Liver (tissue), 7 donors: ENCODE measurements at regions not wholly inside any gene's neighbourhood (a gene's known extent, or its start where the extent isn't known, plus 50 kb on each side); places are given as distances from the start of the nearest gene placed in this dataset.

Experiments used
- DNase-seq: peaks from one replicate; pipeline ENCODE4 v3.0.0-alpha.2; 2017; ENCODE audit warnings: low spot score
- H3K27ac ChIP-seq, 2 donors: one replicate each; pipeline ENCODE4 v1.7.0; 2013; ENCODE audit warnings: inconsistent platforms in 2 of 2, low read length in 2 of 2, control low read depth in 1 of 2, low read depth in 1 of 2, mild to moderate bottlenecking in 1 of 2
- H3K27me3 ChIP-seq, 4 donors: one replicate each; pipeline versions ENCODE4 v1.6.1 to v1.7.0; 2013; ENCODE audit warnings: low read length in 3 of 4, inconsistent platforms in 1 of 4, mild to moderate bottlenecking in 1 of 4, moderate library complexity in 1 of 4; ENCODE audit not compliant: control insufficient read depth in 4 of 4, insufficient read depth in 4 of 4
- H3K36me3 ChIP-seq, 4 donors: one replicate each; pipeline versions ENCODE4 v1.6.1 to v1.7.0; 2013; ENCODE audit warnings: low read length in 3 of 4, mild to moderate bottlenecking in 3 of 4, low read depth in 1 of 4, moderate library complexity in 1 of 4; ENCODE audit not compliant: control insufficient read depth in 4 of 4, insufficient read depth in 3 of 4
- H3K4me1 ChIP-seq, 4 donors: one replicate each; pipeline versions ENCODE4 v1.6.1 to v1.7.0; 2013; ENCODE audit warnings: low read length in 3 of 4, mild to moderate bottlenecking in 3 of 4, moderate library complexity in 1 of 4; ENCODE audit not compliant: control insufficient read depth in 4 of 4, insufficient read depth in 4 of 4
- H3K4me3 ChIP-seq, 3 donors: one replicate each; pipeline versions ENCODE4 v1.6.1 to v1.7.0; 2013; ENCODE audit warnings: low read length in 3 of 3, control low read depth in 1 of 3, low read depth in 1 of 3, mild to moderate bottlenecking in 1 of 3
- H3K9ac ChIP-seq, 2 donors: one replicate each; pipeline ENCODE4 v1.7.0; 2013; ENCODE audit warnings: low read length in 2 of 2, mild to moderate bottlenecking in 2 of 2, moderate library complexity in 2 of 2, control low read depth in 1 of 2, low read depth in 1 of 2
- H3K9me3 ChIP-seq, 4 donors: one replicate each; pipeline versions ENCODE4 v1.6.1 to v1.7.0; 2013; ENCODE audit warnings: low read length in 3 of 4; ENCODE audit not compliant: control insufficient read depth in 4 of 4
- EGR1 ChIP-seq, 2 donors: IDR thresholded peaks; 2 replicates each; pipeline ENCODE4 v1.6.1; 2016 to 2018; ENCODE audit warnings: antibody characterized with exemption in 2 of 2, low read depth in 2 of 2
- FOXA1 ChIP-seq: IDR thresholded peaks from 2 replicates; pipeline ENCODE4 v1.6.1; 2016; ENCODE audit warnings: antibody characterized with exemption
- FOXA2 ChIP-seq: IDR thresholded peaks from 2 replicates; pipeline ENCODE4 v1.6.1; 2016; ENCODE audit warnings: antibody characterized with exemption
- GABPA ChIP-seq, 2 donors: IDR thresholded peaks in 1 of 2; conservative IDR thresholded peaks in 1 of 2; 2 replicates each; pipeline ENCODE4 v1.6.1; 2016; ENCODE audit warnings: antibody characterized with exemption in 2 of 2, mild to moderate bottlenecking in 1 of 2, moderate library complexity in 1 of 2
- HNF4A ChIP-seq, 2 donors: conservative IDR thresholded peaks; 2 replicates each; pipeline ENCODE4 v1.6.1; 2016; ENCODE audit warnings: antibody characterized with exemption in 2 of 2, mild to moderate bottlenecking in 2 of 2
- HNF4G ChIP-seq: IDR thresholded peaks from 2 replicates; pipeline ENCODE4 v1.6.1; 2016; ENCODE audit warnings: antibody characterized with exemption
- JUND ChIP-seq, 2 donors: IDR thresholded peaks; 2 replicates each; pipeline ENCODE4 v1.6.1; 2016; ENCODE audit warnings: antibody characterized with exemption in 2 of 2
- NR2F2 ChIP-seq: IDR thresholded peaks from 2 replicates; pipeline ENCODE4 v1.6.1; 2016; ENCODE audit warnings: antibody characterized with exemption
- RAD21 ChIP-seq, 2 donors: IDR thresholded peaks; 2 replicates each; pipeline ENCODE4 v1.6.1; 2016; ENCODE audit warnings: antibody characterized with exemption in 2 of 2, mild to moderate bottlenecking in 2 of 2
- RXRA ChIP-seq, 2 donors: IDR thresholded peaks; 2 replicates each; pipeline ENCODE4 v1.6.1; 2017 to 2018; ENCODE audit warnings: antibody characterized with exemption in 2 of 2, mild to moderate bottlenecking in 1 of 2
- SP1 ChIP-seq: IDR thresholded peaks from 2 replicates; pipeline ENCODE4 v1.6.1; 2018; ENCODE audit warnings: antibody characterized with exemption, mild to moderate bottlenecking
- YY1 ChIP-seq: IDR thresholded peaks from 2 replicates; pipeline ENCODE4 v1.6.1; 2016; ENCODE audit warnings: antibody characterized with exemption, mild to moderate bottlenecking
- WGBS: extraction: QIAGEN DNeasy Blood & Tissue Kit; methylation state at CpG from one replicate; pipeline ENCODE4 v1.1.7; 2013; 5-methylcytosine and 5-hydroxymethylcytosine counted together
- TF ChIP-seq, protein P1 (sequence below): IDR thresholded peaks from 2 replicates; pipeline ENCODE4 v1.6.1; 2016; ENCODE audit warnings: antibody characterized with exemption, mild to moderate bottlenecking
- TF ChIP-seq, protein P2 (sequence below): IDR thresholded peaks from 2 replicates; pipeline ENCODE4 v1.6.1; 2016; ENCODE audit warnings: antibody characterized with exemption
- TF ChIP-seq, protein P3 (sequence below): IDR thresholded peaks from 2 replicates; pipeline ENCODE4 v1.6.1; 2016; ENCODE audit warnings: antibody characterized with exemption
- donor health status: healthy.
- donor health status: healthy.
- donor health status: healthy.
- donor health status: healthy.

DNA sequence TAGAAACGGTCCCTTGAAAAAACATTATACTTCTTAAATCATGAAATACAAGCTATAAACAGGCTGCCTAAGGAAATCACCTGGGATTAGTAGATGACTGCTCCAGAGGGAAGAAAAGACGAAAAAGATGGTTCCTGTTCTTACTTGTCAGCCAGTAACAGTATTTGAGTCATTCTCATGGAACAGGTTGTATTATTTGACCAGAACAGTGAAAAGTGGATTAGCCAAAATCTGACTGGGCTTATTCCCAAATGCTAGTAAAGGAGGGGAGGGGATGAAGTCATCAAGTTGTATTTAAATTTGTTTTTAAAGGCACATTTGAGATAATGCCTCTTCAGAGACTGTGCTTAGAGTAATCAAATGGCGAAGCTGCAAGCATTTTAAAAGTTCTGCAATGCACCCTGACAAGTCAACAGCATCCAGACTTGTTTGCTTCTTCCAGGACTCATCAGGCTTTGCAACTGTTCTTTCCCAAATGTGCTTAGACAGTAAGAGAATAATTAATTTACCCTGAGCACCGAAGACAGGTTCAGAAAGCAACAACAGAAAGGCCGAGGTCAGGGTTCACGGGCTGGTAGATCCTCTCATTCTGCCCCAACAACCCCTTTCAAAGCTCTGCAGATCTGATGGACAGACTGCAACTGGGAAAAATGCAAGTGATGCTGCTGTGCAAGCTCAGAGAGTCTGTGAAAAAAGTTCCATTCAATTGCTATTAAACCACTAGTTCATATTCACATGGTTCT lies 800.6 kb downstream of the KCTD16 start:
- TF ChIP-seq, protein P1, sequence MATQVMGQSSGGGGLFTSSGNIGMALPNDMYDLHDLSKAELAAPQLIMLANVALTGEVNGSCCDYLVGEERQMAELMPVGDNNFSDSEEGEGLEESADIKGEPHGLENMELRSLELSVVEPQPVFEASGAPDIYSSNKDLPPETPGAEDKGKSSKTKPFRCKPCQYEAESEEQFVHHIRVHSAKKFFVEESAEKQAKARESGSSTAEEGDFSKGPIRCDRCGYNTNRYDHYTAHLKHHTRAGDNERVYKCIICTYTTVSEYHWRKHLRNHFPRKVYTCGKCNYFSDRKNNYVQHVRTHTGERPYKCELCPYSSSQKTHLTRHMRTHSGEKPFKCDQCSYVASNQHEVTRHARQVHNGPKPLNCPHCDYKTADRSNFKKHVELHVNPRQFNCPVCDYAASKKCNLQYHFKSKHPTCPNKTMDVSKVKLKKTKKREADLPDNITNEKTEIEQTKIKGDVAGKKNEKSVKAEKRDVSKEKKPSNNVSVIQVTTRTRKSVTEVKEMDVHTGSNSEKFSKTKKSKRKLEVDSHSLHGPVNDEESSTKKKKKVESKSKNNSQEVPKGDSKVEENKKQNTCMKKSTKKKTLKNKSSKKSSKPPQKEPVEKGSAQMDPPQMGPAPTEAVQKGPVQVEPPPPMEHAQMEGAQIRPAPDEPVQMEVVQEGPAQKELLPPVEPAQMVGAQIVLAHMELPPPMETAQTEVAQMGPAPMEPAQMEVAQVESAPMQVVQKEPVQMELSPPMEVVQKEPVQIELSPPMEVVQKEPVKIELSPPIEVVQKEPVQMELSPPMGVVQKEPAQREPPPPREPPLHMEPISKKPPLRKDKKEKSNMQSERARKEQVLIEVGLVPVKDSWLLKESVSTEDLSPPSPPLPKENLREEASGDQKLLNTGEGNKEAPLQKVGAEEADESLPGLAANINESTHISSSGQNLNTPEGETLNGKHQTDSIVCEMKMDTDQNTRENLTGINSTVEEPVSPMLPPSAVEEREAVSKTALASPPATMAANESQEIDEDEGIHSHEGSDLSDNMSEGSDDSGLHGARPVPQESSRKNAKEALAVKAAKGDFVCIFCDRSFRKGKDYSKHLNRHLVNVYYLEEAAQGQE, result no peak
- TF ChIP-seq GABPA (IDR thresholded peaks at IDR 0.05 in 1 of 2, conservative IDR thresholded peaks at IDR 0.05 in 1 of 2), result no peak
- TF ChIP-seq RXRA (IDR thresholded peaks at IDR 0.05), result no peak
- TF ChIP-seq, protein P2, sequence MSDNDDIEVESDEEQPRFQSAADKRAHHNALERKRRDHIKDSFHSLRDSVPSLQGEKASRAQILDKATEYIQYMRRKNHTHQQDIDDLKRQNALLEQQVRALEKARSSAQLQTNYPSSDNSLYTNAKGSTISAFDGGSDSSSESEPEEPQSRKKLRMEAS, result no peak
- no peak for TF ChIP-seq RAD21 (IDR thresholded peaks at IDR 0.05)
- no peak for TF ChIP-seq NR2F2
- no peak for TF ChIP-seq EGR1 (IDR thresholded peaks at IDR 0.05; ENCODE audit: low read depth in 2 of 2)
- TF ChIP-seq FOXA1, result no peak
- TF ChIP-seq JUND (IDR thresholded peaks at IDR 0.05), result no peak
- TF ChIP-seq HNF4G, result no peak
- Histone ChIP-seq H3K27me3 (no peaks in the 10 kb centered on the region), H3K9me3 (no peaks in the 10 kb centered on the region), H3K9ac (no peak overlapping the region), H3K4me3 (no peak overlapping the region), H3K27ac (no peak overlapping the region), H3K4me1 (no peaks in the 10 kb centered on the region), H3K36me3 (no peaks in the 10 kb centered on the region)
- 54% methylated on average over 6 of the region's 6 CpGs for WGBS
- DNase-seq, result no peak

DNA sequence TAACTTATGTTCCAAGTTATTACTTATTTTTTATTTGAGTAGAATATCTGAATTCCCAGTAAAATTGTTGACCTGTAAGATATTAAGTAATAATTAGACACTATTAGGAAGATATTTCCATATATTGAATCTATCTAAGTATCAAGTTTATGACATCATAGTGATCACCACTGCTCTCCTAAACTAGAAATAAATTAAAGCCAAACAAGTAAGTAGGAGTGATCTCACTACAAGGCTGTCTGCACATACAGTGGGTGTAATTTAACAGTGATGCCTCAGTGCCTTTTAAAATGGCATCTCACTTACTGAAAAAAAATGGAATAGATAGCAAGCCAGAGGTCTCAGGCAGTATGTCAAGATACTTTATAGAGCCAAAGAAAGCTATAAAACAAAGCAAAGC lies 789.6 kb downstream of the KCTD16 start:
- Histone ChIP-seq H3K27me3 (no peaks in the 10 kb centered on the region), H3K27ac (no peak overlapping the region), H3K9me3 (no peaks in the 10 kb centered on the region), H3K4me1 (no peaks in the 10 kb centered on the region), H3K9ac (no peak overlapping the region), H3K36me3 (no peaks in the 10 kb centered on the region), H3K4me3 (no peak overlapping the region)
- TF ChIP-seq FOXA2 (no peak), GABPA (IDR thresholded peaks at IDR 0.05 in 1 of 2, conservative IDR thresholded peaks at IDR 0.05 in 1 of 2) (no peak), JUND (IDR thresholded peaks at IDR 0.05) (no peak), YY1 (no peak), FOXA1 (no peak), SP1 (no peak), RXRA (IDR thresholded peaks at IDR 0.05) (no peak), HNF4A (conservative IDR thresholded peaks at IDR 0.05) (no peak), HNF4G (no peak), NR2F2 (no peak), EGR1 (IDR thresholded peaks at IDR 0.05; ENCODE audit: low read depth in 2 of 2) (no peak), RAD21 (IDR thresholded peaks at IDR 0.05) (no peak)
- TF ChIP-seq, protein P1, result no peak
- TF ChIP-seq, protein P3, sequence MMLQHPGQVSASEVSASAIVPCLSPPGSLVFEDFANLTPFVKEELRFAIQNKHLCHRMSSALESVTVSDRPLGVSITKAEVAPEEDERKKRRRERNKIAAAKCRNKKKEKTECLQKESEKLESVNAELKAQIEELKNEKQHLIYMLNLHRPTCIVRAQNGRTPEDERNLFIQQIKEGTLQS, result no peak
- DNase-seq, result no peak
